ENCODE measurements at regions not wholly inside any gene's neighbourhood (a gene's known extent, or its start where the extent isn't known, plus 50 kb on each side); places are given as distances from the start of the nearest gene placed in this dataset.

DNA sequence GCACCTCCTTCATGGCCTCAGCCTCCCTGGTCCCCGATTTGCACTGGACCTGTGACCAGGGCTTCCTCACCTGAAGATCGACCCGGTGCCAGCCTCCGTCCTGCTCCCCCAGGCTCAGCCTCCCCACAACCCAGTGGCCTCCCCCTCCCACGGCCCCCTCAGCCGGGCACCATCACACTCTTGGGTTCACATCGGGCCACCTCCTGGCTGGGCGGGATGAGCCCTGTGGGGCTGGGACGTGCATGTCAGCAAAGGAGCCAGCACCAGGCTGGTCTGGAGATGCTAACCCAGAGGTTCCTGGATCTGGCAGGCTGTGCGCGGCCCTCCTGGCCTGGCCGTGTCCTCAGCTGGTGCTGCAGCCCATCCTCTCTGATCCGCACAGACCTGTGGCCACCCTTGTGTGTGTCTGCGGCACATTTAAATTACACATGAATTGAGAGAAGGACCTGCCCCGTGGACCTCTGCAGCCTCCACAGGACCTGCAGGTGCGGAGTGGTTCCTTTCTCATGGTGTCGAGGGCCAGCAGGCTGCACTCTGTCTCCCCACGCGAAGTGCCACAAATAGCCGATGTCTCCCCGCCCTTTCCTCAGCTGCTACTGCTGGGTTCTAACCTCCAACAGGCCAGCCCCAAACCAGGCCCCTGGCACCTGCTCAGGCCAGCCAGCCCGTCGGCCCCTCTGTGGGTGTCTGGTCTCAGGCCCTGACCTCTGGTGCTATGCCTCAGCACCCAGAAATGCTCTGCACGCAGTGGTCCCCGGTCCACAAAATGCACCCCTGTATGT is 237.5 kb downstream of the ERMARD start:
- no peak for DNase-seq

DNA sequence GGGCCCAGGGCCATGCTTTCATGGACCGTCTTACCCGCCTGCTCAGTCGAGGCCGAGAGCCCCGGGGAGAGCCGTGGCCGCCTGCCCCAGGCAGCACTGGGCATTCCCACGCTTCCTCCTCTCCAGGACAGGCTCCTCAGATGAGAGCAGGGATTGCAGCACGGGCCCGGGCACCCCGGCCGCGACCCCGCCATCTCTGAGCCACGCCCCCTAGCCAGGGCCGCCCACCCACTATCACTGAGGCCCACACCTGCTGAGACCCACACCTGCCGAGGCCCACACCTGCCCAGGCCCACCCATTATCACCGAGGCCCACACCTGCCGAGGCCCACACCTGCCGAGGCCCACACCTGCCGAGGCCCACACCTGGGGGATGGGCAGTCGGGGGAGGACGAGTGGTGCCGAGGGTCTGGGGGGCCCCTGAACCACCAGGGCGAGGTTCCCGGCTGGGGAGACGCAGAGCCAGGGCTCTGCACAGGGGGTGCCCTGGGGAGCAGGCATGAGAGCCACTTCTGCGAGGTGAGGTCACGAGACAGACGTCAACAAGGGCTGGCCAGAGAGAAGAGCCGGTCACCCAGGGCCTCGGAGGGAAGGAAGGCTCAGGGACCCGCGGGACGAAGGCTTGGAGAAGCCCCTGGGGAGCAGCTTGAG is 235.6 kb downstream of the ERMARD start:
- no peak for DNase-seq

DNA sequence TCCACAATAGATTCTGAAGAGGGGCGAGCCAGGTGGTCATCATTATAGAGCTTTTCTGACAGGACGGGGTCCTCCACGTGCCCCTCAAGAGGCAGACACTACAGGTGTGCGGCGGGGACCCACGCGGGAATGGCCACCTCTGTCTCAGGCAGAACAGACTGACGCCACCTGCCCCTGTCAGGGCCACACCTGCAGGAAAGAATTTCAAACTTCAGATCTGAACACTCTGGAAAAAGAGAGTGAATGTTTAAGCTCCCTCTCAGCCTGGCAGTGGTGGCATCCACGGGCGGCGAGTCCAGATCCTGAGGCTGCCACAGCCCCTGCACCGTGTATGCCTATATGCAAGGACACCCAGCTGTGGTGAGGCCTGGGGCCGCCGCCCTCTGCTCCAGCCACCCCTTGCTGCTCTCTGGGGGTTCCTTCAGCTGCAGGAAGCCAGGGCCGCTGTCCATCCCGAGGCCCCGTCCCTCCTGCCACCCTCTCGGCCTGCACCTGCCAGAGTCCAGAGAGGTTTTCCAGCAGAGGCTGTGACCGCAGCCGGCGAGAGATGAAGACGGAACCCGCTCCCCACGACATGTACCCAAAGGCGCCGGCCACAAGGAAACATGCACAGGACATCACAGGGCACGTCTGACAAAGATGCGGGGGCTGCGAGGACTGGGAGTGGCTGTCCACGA is 234.9 kb downstream of the ERMARD start:
- DNase-seq, result no peak

DNA sequence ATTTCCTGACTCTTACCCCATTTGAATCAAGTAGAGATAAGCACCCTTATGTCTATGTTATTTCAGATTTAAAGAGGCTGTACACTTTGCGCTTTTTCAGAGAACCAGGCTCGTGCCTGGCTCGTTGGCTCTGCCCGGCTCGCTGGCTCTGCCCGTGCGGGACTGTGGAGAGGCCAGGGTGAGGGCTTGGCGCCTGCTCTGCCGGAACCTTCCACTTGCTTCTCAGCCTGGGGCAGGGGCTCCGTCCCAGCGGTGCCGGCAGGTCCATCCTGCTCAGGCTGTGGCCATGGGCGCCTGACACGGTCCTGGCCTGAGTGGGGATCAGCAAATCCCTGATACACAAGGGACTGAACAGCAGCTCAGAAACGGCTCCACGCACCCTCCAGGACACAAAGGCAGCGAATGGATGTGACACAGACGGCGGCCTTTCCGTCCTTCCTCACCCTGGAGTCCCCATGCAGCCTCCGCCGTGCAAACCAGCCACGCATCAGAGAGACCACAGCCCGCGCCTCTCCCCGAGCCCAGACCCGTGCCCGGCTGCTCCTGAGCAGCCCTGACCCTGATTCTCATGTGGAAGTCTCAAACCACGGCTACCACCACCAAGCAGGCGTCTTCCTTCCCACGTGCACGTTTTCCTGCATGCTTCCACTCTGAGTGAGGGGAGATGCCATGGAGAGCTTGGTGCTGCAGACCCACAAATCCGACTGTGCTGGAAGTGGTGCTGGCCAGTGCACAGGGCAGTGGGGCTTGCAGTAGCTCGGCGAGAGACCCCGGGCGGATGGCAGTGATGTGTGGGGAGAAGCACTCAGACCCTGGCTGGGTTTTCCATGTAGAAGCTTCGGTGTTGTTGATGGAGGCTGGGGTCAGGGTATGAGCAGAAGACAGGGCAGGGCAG is 233.9 kb downstream of the ERMARD start:
- DNase-seq, result no peak

DNA sequence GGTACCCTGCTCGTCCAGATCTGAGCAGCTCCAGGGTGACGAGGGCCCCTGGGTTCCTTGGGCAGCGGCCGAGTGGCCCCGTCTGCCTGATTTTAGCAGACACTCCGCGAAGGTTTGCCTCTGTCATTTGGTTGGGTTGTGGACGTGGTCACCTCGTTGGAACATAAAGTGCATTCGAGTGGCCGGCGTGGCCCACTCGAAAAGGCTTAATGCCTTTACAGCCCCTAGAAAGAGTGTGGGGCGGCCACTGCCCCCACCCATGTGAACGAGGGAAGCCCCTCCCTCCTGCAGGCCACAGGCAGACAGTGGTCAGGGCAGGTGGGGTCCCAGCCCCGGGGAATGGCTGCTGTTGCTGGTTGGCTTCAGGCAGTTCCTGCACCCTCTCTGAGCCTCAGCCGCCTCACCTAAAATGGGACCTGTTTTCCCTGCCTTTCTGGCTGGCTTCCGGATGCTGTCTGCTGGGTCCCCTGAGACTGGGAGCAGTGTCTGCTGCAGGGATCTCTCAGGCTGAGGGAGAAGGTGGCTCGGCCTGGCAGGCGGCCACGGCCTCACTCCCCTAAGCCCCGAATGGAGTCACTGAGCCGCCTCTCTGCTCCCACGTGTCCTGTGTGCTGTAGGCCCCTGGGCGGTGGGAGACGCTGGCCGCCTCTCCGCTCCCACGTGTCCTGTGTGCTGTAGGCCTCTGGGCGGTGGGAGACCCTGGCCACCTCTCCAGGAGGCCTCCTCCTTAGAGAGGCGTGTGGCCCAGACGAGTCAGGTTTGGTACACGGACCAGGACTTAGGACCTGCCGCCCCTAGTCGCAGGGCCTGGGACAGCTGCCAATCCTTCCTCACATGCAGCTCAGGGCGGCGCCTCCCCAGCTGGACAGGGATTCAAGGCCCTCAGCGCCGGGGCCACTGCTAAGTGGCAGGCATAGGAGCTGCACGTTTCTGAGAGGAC is 233.0 kb downstream of the ERMARD start:
- no peak for DNase-seq

DNA sequence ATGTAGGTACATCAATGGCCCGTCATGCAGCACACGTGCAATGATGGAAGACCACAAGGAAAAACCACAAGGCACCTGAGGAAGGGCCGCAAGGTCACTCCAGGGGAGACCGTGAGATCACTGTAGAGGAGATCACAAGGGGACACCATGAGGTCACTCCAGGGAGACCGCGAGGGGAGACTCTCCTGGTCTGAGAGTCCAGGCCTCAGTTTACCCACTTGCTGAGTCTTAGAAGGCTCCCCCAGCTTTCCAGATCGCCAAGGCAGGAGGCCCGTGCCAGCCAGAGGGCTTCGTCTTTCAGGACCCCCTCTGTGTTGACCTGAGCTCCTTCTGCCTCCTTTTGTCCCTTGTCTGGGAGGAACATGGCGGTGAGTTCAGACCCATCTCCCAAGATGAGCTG is 232.2 kb downstream of the ERMARD start:
- DNase-seq, result no peak

DNA sequence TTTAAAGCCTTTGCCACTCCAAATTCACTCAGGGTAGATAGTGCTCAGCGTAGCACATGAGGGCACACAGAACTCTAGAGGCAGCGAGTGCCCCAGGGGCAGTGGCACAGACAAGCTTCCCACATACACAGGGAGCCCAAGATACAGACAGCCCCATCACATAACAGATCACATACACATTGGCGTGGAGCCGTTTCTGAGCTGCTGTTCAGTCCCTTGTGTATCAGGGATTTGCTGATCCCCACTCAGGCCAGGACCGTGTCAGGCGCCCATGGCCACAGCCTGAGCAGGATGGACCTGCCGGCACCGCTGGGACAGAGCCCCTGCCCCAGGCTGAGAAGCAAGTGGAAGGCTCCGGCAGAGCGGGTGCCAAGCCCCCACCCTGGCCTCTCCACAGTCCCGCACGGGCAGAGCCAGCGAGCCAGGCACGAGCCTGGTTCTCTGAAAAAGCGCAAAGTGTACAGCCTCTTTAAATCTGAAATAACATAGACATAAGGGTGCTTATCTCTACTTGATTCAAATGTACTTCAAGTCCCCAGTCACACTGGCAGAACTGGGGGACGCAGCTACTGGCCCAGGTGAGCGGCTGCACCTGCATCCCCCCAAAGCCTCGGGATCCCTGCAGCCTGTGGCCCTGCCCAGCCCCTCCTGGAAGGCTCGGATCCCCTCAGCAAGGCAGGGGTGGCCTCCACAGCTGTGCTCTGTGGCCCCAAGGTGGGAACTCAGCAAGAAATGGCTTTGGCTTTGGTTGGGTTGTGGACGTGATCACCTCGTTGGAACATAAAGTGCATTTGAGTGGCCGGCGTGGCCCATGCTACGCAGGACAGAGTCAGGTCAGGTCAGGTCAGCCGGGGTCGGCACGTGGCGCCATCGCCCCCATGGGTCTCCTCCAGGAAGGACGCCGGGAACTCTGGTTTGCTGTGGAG is 231.3 kb downstream of the ERMARD start:
- DNase-seq, result no peak

DNA sequence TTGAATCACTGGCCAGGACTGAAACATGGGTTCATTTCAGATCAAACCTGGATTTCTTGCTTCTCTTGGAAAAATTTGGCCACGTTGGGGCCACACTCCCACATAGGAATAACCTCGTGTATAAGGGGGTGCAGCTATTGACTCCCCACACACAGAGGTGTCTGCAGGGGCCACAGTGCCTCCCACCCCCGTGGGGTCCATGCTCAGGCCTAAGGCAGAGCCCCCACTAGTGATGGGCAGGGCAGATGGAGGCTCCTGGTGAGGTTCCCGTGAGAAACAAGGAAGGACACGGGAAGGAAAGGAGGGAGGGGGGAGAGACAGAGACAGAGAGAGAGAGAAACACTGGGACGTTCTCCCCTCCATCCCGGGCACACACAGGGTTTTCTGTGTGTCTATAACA is 230.5 kb downstream of the ERMARD start:
- no peak for DNase-seq

DNA sequence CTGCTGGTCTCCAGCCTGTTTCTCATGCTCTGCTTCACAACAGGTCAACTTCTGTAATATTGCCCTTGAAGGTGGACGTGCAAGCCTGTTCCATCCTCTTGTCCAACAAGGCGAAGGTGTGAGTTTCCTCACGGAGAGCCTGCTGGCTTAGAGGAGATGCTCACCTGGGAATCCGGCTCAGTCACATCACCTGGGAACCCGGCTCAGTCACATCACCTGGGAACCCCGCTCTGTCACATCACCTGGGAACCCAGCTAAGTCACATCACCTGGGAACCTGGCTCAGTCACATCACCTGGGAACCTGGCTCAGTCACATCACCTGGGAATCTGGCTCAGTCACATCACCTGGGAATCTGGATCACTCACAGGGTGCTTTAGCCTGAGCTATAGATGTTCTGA is 230.1 kb downstream of the ERMARD start:
- no peak for DNase-seq

DNA sequence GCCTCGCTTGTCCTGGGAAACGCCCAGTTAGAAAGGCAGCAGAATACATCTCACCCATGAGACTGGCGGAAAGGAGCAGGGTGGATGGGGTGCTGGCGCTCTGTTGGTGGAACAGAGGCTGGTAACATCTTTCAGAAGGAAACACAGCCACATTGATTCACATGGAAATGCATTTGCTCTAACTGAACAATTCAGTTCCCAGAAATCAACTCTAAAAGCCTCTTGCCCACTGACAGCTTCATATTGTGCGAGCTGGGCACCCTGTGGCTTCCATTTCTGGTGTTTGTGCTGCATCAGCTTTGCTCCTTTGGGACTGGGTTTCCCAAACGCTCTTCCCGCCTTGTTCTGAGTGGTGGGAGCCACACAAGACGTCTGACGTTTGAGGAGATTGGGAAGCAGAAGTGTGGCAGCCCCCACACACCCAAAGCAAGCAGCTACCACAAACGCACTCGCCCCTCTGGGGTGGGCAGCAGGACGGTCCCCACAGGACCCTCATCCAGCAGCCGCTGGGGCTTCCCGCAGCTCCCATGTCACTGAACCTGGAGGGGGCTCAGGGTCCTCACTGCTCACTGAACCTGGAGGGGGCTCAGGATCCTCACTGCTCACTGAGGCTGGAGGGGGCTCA is 229.5 kb downstream of the ERMARD start:
- DNase-seq, result no peak

DNA sequence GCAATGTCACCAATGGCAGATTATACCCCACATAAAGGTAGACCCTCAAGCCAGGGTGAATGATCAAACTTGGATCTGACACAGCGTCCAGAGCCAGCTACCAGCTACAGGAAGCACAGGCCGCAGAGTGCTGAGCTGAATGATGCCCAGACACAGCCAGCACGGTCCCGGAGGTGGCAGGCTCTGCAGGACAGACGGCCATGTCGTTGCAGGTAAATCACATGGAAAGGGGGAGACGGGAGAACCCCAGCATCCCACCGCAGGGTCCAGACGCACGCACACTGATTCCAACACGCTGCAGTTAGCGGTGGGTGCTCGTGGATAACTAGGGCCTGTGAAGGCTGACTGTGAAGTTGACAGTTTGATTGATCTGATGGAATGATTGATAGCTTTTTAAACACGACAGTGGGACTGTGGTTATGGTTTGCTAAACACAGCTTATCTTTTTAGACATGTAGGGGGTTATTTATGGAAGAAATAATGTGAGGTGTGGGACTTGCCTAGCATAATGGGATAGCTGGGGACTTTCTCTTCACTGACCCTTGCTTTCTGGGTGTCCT is 228.5 kb downstream of the ERMARD start:
- no peak for DNase-seq

DNA sequence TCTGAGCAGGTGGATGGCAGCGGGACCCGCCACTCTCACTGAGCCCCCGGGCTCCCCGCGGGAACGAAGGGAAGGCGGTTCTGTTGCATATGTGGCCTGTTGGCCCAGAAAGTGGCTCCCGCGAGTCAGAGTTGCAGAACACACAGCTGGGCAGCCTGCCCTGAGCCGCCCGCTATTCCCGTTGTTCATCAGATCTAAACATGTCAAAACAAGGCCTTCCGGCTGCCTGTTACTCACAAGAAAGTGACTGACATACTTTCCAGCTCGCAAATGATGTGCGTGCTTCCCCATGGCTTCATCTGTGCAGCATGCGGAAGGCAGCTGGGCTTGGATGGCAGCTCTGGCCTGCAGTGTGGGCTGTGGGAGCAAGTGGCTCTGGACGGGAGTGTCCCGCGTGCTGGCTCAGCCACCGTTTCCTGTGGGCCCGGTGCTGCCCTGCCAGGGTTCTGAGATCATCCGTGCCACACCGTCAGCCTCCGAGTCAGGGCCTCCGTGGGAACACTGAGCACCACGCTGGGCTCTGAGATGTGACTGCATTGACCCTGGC is 227.3 kb downstream of the ERMARD start:
- no peak for DNase-seq

DNA sequence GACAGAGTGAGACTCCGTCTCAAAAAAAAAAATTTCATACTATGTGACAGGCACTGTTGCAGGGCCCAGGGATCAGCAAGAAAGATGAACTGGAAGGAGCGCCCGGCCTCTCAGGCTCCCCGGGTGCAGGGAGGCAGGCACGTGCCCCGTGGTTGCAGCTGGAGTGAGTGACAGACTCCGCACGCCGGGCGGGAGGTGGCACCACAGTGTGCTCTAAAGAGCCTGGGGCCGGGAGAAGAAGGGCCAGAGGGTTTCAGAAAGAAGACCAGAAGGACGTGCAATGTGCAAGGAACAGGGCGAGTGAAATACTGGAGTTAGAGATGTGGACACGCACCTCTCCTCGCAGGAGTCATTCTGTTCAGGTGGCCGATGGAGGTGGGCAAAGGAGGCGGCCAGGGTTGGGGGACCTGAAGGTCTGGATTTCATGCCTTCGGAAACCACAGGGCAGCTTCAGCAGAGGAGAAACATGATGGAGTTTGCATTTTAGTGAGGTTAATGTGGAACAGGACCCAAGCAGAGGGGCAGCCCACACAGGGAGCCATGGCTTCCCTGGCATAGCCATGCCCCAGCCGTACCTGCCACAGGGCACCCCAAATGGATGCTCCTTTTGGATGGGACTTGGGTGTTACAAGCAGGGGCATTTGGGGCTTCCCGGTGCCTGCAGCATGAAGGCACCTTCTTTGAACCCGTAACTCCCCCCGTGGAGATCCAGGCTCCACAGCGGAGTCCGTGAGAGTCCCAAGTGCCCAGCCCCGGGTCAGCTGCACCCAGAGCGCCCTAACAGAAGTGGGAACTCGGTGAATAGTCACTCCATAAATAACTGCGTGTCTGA is 226.2 kb downstream of the ERMARD start:
- DNase-seq, result no peak

DNA sequence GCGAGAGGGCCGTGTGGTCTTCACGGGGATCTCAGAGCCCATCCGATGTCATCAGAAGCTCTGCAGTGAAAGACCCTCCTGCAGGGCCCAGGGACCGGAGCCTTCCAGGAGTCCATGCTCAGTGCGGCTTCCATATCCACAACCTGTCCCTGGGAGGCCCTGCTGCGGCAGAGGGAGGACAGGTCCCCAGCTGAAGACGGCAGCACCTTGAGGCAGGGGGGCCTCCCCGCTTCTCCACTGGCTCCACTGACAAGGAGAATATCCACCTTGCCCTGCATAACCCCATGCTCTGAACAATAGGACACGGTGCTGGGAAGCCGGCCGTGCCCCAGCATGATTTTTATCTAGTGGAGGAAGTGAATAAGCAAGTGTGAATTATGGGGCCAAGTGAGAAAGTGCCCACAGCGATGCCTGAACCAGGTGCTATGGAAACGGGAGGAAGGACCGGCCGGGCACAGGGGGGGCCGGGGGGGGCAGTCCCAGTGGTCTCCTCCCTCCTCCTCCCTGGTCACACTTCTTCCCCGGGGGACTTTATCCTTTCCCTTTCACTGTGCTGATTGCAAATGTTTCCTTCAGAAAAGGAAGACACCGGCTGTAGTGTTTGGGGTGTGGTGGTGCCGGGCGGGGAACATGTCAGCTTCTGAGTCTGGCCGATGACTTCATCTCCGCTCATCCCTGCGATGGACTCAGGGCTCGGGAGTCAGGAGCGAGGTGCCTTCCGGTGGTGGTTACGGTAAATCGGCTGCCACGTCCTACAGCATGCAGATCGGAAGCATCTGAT is 225.1 kb downstream of the ERMARD start:
- DNase-seq, result no peak

DNA sequence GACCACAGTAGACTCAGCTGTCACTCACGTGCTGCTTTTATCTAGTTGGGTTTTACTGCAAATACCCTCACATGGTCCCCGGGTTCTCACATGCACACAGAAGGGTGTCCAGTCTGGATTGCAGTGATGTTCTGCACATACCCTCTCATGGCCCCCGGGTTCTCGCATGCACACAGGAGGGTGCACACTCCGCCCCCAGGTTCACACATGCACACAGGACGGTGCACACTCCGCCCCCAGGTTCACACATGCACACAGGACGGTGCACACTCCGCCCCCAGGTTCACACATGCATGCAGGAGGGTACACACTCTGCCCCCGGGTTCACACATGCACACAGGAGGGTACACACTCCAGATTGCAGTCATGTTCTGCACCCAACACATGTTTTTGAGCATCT is 224.3 kb downstream of the ERMARD start:
- DNase-seq, result no peak

DNA sequence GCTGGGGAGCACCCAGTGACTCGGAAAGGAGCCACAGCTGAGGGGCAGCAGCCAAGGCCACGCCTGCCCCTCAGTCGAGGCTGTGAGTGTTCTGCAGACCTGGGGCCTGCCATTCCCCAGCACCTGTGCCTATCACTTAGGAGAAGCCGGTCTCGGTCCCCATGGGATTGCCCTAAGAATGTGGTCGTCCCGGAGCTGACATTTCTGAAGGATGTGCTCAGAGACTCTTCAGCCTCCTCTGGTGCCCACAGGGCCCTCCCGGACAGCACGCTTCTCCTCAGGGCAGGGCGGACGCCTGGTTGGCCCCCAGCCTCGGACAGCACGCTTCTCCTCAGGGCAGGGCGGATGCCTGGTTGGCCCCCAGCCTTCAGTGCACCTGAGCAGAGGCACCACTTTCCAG is 223.9 kb downstream of the ERMARD start:
- no peak for DNase-seq

DNA sequence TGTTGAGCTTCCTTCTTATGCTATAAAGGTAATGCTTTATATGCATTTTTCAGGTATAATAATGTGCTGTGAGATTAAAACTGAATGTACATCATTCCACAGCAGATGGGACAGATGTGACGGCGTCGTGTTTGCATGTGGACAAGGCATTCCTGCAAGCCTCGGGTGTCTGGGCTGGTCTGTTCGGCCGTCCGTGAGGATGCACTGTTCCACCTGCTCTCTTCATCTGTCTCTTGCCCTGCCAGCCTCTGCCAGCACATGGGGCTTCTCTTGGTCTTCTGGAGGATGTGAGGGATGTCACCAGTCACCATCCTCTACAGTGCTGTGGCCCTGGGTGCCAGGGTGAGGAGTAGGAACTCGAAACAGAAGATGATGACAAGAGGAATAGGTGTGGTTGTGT is 223.2 kb downstream of the ERMARD start:
- no peak for DNase-seq

Data from AML-193 (cell line).